DMS53 treated with DMSO at 0.1 percent for 48 hours (cell line): ENCODE measurements at regions not wholly inside any gene's neighbourhood (a gene's known extent, or its start where the extent isn't known, plus 50 kb on each side); places are given as distances from the start of the nearest gene placed in this dataset.
"Not testable (repeated sequence)": the region's sequence is repeated elsewhere in the genome, so short reads cannot be mapped to it uniquely, and the experiment has no call there.

Experiments used
- DNase-seq: peaks from one replicate; lab custom pipeline; 2025; ENCODE audit not compliant: unreplicated experiment; lab: John Stamatoyannopoulos, UW

- DNase-seq: no peak
Observed at GRCh38 chr5:162931501-162931900, 505.9 kb upstream of the CCNG1 start.

GRCh38 chr5:162939991-162940390, 497.4 kb upstream of the CCNG1 start:
- no peak for DNase-seq

- no peak for DNase-seq
Observed at GRCh38 chr5:162948677-162949076, 488.7 kb upstream of the CCNG1 start.

- DNase-seq: no peak
Observed at GRCh38 chr5:162956570-162956969, 480.8 kb upstream of the CCNG1 start.

- DNase-seq: not testable (repeated sequence)
Observed at GRCh38 chr5:162964144-162964543, 473.3 kb upstream of the CCNG1 start.

GRCh38 chr5:162990063-162990462, 447.3 kb upstream of the CCNG1 start:
- no peak for DNase-seq

GRCh38 chr5:162990856-162991497, 446.4 kb upstream of the CCNG1 start:
- DNase-seq: no peak

- no peak for DNase-seq
Observed at GRCh38 chr5:162995568-162995967, 441.8 kb upstream of the CCNG1 start.

- DNase-seq: no peak
Observed at GRCh38 chr5:162996053-162996452, 441.3 kb upstream of the CCNG1 start.

GRCh38 chr5:163005949-163006348, 431.4 kb upstream of the CCNG1 start:
- DNase-seq: no peak

- DNase-seq: no peak
Observed at GRCh38 chr5:163022582-163023128, 414.7 kb upstream of the CCNG1 start.

GRCh38 chr5:163023846-163024245, 413.5 kb upstream of the CCNG1 start:
- DNase-seq: no peak

- DNase-seq: no peak
Observed at GRCh38 chr5:163024936-163025335, 412.5 kb upstream of the CCNG1 start.

- DNase-seq: no peak
Observed at GRCh38 chr5:163033656-163034055, 403.7 kb upstream of the CCNG1 start.

GRCh38 chr5:163041254-163041653, 396.1 kb upstream of the CCNG1 start:
- DNase-seq: no peak

- DNase-seq: no peak
Observed at GRCh38 chr5:163079618-163080017, 357.8 kb upstream of the CCNG1 start.

- no peak for DNase-seq
Observed at GRCh38 chr5:163089230-163089629, 348.2 kb upstream of the CCNG1 start.

- no peak for DNase-seq
Observed at GRCh38 chr5:163089926-163090325, 347.5 kb upstream of the CCNG1 start.

GRCh38 chr5:163094492-163095180, 342.8 kb upstream of the CCNG1 start:
- DNase-seq: no peak

- no peak for DNase-seq
Observed at GRCh38 chr5:163104464-163104863, 332.9 kb upstream of the CCNG1 start.

GRCh38 chr5:163105456-163105855, 331.9 kb upstream of the CCNG1 start:
- no peak for DNase-seq

GRCh38 chr5:163106098-163106497, 331.3 kb upstream of the CCNG1 start:
- DNase-seq: no peak

GRCh38 chr5:163108351-163108750, 329.0 kb upstream of the CCNG1 start:
- no peak for DNase-seq
